ENCODE measurements at regions not wholly inside any gene's neighbourhood (a gene's known extent, or its start where the extent isn't known, plus 50 kb on each side); places are given as distances from the start of the nearest gene placed in this dataset.
"Not testable (repeated sequence)": the region's sequence is repeated elsewhere in the genome, so short reads cannot be mapped to it uniquely, and the experiment has no call there.

- not testable (repeated sequence) for H3K4me1 Mint-ChIP-seq, H3K36me3 Mint-ChIP-seq, H3K9me3 Mint-ChIP-seq, H3K27ac Mint-ChIP-seq, H3K27me3 Mint-ChIP-seq, H3K4me3 Mint-ChIP-seq
These were observed 1677.0 kb downstream of the C4orf33 start for GRCh38 chr4:130772966-130773365.

GRCh38 chr4:130808492-130808891 is 1712.5 kb downstream of the C4orf33 start:
- Mint-ChIP-seq H3K36me3 (no peaks in the 10 kb centered on the region), H3K27me3 (no peaks in the 10 kb centered on the region)

GRCh38 chr4:130812117-130812765 is 1716.3 kb downstream of the C4orf33 start:
- Mint-ChIP-seq H3K4me3 (no peak overlapping the region), H3K36me3 (no peaks in the 10 kb centered on the region), H3K4me1 (no peaks in the 10 kb centered on the region), H3K9me3 (peaks cover 4 to 9% (median 4%) of the 10 kb centered on the region in 3 donors), H3K27me3 (no peaks in the 10 kb centered on the region), H3K27ac (no peak overlapping the region)

More at GRCh38 chr4:130808492-130808891, 1712.5 kb downstream of the C4orf33 start:
- Mint-ChIP-seq H3K4me1 (no peaks in the 10 kb centered on the region), H3K9me3 (peaks cover 2 to 13% (median 4%) of the 10 kb centered on the region in 3 donors), H3K27ac (no peak overlapping the region), H3K4me3 (no peak overlapping the region)

GRCh38 chr4:130814896-130815295 is 1718.9 kb downstream of the C4orf33 start:
- Mint-ChIP-seq H3K4me3 (no peak overlapping the region), H3K36me3 (no peaks in the 10 kb centered on the region), H3K27me3 (no peaks in the 10 kb centered on the region), H3K4me1 (no peaks in the 10 kb centered on the region), H3K27ac (no peak overlapping the region), H3K9me3 (peaks cover 4 to 9% (median 4%) of the 10 kb centered on the region in 3 donors)

- Mint-ChIP-seq H3K36me3 (no peaks in the 10 kb centered on the region), H3K9me3 (peaks cover 0 to 6% (median 2%) of the 10 kb centered on the region in 3 donors), H3K4me3 (no peak overlapping the region)
These were observed 1724.5 kb downstream of the C4orf33 start for GRCh38 chr4:130820448-130820847.

GRCh38 chr4:130825284-130825683 is 1729.3 kb downstream of the C4orf33 start:
- no peak overlapping the region for H3K4me3 Mint-ChIP-seq
- H3K9me3 Mint-ChIP-seq, result peaks cover 0 to 5% (median 2%) of the 10 kb centered on the region in 3 donors
- H3K27me3 Mint-ChIP-seq, result no peaks in the 10 kb centered on the region
- no peak overlapping the region for H3K27ac Mint-ChIP-seq
- no peaks in the 10 kb centered on the region for H3K36me3 Mint-ChIP-seq
- H3K4me1 Mint-ChIP-seq, result no peaks in the 10 kb centered on the region

More at GRCh38 chr4:130820448-130820847, 1724.5 kb downstream of the C4orf33 start:
- no peak overlapping the region for H3K27ac Mint-ChIP-seq
- H3K27me3 Mint-ChIP-seq, result no peaks in the 10 kb centered on the region
- H3K4me1 Mint-ChIP-seq, result no peaks in the 10 kb centered on the region

- Mint-ChIP-seq H3K9me3 (peaks cover 2 to 8% (median 7%) of the 10 kb centered on the region in 3 donors), H3K27ac (peak overlapping the region in 1 of 3 donors; percentile 10), H3K36me3 (no peaks in the 10 kb centered on the region), H3K27me3 (no peaks in the 10 kb centered on the region), H3K4me1 (no peaks in the 10 kb centered on the region), H3K4me3 (no peak overlapping the region)
These were observed 1754.1 kb downstream of the C4orf33 start for GRCh38 chr4:130850019-130850524.

- Mint-ChIP-seq H3K4me3 (no peak overlapping the region), H3K9me3 (peaks cover 2 to 13% (median 7%) of the 10 kb centered on the region in 3 donors)
These were observed 1755.2 kb downstream of the C4orf33 start for GRCh38 chr4:130851107-130851506.

GRCh38 chr4:130851932-130852331 is 1756.0 kb downstream of the C4orf33 start:
- Mint-ChIP-seq H3K4me3 (no peak overlapping the region), H3K4me1 (no peaks in the 10 kb centered on the region), H3K27ac (no peak overlapping the region), H3K9me3 (peaks cover 2 to 11% (median 9%) of the 10 kb centered on the region in 3 donors), H3K27me3 (no peaks in the 10 kb centered on the region), H3K36me3 (no peaks in the 10 kb centered on the region)

More at GRCh38 chr4:130851107-130851506, 1755.2 kb downstream of the C4orf33 start:
- Mint-ChIP-seq H3K27ac (no peak overlapping the region), H3K36me3 (no peaks in the 10 kb centered on the region), H3K4me1 (no peaks in the 10 kb centered on the region), H3K27me3 (no peaks in the 10 kb centered on the region)

GRCh38 chr4:130855533-130855932 is 1759.6 kb downstream of the C4orf33 start:
- Mint-ChIP-seq H3K27me3 (no peaks in the 10 kb centered on the region), H3K36me3 (no peaks in the 10 kb centered on the region), H3K4me1 (no peaks in the 10 kb centered on the region), H3K4me3 (no peak overlapping the region), H3K27ac (no peak overlapping the region), H3K9me3 (peaks cover 0 to 9% (median 7%) of the 10 kb centered on the region in 3 donors)

- no peaks in the 10 kb centered on the region for H3K36me3 Mint-ChIP-seq
- H3K4me3 Mint-ChIP-seq, result no peak overlapping the region
- no peak overlapping the region for H3K27ac Mint-ChIP-seq
- peaks cover 0 to 9% (median 8%) of the 10 kb centered on the region in 3 donors for H3K9me3 Mint-ChIP-seq
- no peaks in the 10 kb centered on the region for H3K4me1 Mint-ChIP-seq
- no peaks in the 10 kb centered on the region for H3K27me3 Mint-ChIP-seq
These were observed 1764.0 kb downstream of the C4orf33 start for GRCh38 chr4:130859991-130860390.

- H3K9me3 Mint-ChIP-seq, result peaks cover 0 to 6% (median 4%) of the 10 kb centered on the region in 3 donors
- no peak overlapping the region for H3K27ac Mint-ChIP-seq
- H3K27me3 Mint-ChIP-seq, result no peaks in the 10 kb centered on the region
- H3K36me3 Mint-ChIP-seq, result no peaks in the 10 kb centered on the region
- no peaks in the 10 kb centered on the region for H3K4me1 Mint-ChIP-seq
- no peak overlapping the region for H3K4me3 Mint-ChIP-seq
These were observed 1801.0 kb downstream of the C4orf33 start for GRCh38 chr4:130896920-130897319.

GRCh38 chr4:130901321-130901720 is 1805.4 kb downstream of the C4orf33 start:
- H3K4me3 Mint-ChIP-seq, result no peak overlapping the region
- H3K27me3 Mint-ChIP-seq, result no peaks in the 10 kb centered on the region
- no peaks in the 10 kb centered on the region for H3K36me3 Mint-ChIP-seq
- H3K9me3 Mint-ChIP-seq, result peaks cover 0 to 4% (median 0%) of the 10 kb centered on the region in 3 donors
- H3K4me1 Mint-ChIP-seq, result no peaks in the 10 kb centered on the region
- H3K27ac Mint-ChIP-seq, result no peak overlapping the region

- no peaks in the 10 kb centered on the region for H3K4me1 Mint-ChIP-seq
- no peaks in the 10 kb centered on the region for H3K36me3 Mint-ChIP-seq
- H3K4me3 Mint-ChIP-seq, result no peak overlapping the region
- H3K27ac Mint-ChIP-seq, result no peak overlapping the region
- peaks cover 3 to 14% (median 5%) of the 10 kb centered on the region in 3 donors for H3K9me3 Mint-ChIP-seq
- H3K27me3 Mint-ChIP-seq, result no peaks in the 10 kb centered on the region
These were observed 1827.0 kb downstream of the C4orf33 start for GRCh38 chr4:130922955-130923354.

- no peaks in the 10 kb centered on the region for H3K27me3 Mint-ChIP-seq
- no peaks in the 10 kb centered on the region for H3K36me3 Mint-ChIP-seq
- H3K4me1 Mint-ChIP-seq, result no peaks in the 10 kb centered on the region
- no peak overlapping the region for H3K4me3 Mint-ChIP-seq
- H3K9me3 Mint-ChIP-seq, result peaks cover 0 to 3% (median 2%) of the 10 kb centered on the region in 3 donors
- H3K27ac Mint-ChIP-seq, result peak overlapping the region in 1 of 3 donors; percentile 12
These were observed 1859.6 kb downstream of the C4orf33 start for GRCh38 chr4:130955520-130955919.

GRCh38 chr4:130985371-130985770 is 1889.4 kb downstream of the C4orf33 start:
- Mint-ChIP-seq H3K4me1 (no peaks in the 10 kb centered on the region), H3K36me3 (no peaks in the 10 kb centered on the region), H3K27me3 (no peaks in the 10 kb centered on the region), H3K9me3 (peaks cover 4 to 12% (median 6%) of the 10 kb centered on the region in 3 donors), H3K27ac (no peak overlapping the region), H3K4me3 (no peak overlapping the region)

Data from IgD-negative memory B cell (primary cell).